Type B pancreatic cell (in vitro differentiated cells): ENCODE measurements at regions not wholly inside any gene's neighbourhood (a gene's known extent, or its start where the extent isn't known, plus 50 kb on each side); places are given as distances from the start of the nearest gene placed in this dataset.

ENCODE experiments used
- DNase-seq: peaks from one replicate; pipeline ENCODE4 v3.0.0; 2021; ENCODE audit warnings: mixed read lengths; ENCODE audit not compliant: unreplicated experiment; ENCODE audit errors: extremely low spot score
- H3K27ac Mint-ChIP-seq: 2 replicates; pipeline ENCODE4 v1.8.0; 2021; ENCODE audit warnings: mild to moderate bottlenecking, mixed read lengths
- H3K27me3 Mint-ChIP-seq: 2 replicates; pipeline ENCODE4 v1.8.0; 2021; ENCODE audit warnings: mixed read lengths
- H3K36me3 Mint-ChIP-seq: 2 replicates; pipeline ENCODE4 v1.8.0; 2021; ENCODE audit warnings: mixed read lengths
- H3K4me1 Mint-ChIP-seq: one replicate; pipeline ENCODE4 v1.8.0; 2021; ENCODE audit warnings: mixed read lengths; ENCODE audit not compliant: unreplicated experiment
- H3K4me3 Mint-ChIP-seq: 2 replicates; pipeline ENCODE4 v1.8.0; 2021; ENCODE audit warnings: mild to moderate bottlenecking, mixed read lengths
- H3K9me3 Mint-ChIP-seq: 2 replicates; pipeline ENCODE4 v1.8.0; 2021; ENCODE audit warnings: mixed read lengths
- CTCF ChIP-seq: fragments of 200-600 bp; sonication (generic); conservative IDR thresholded peaks from 2 replicates; pipeline ENCODE4 v1.5.0; 2021; ENCODE audit warnings: antibody characterized with exemption, mild to moderate bottlenecking

- no peak for DNase-seq
Measured at GRCh38 chr3:135862361-135862760, 103.2 kb upstream of the PPP2R3A start.

GRCh38 chr3:135864060-135864459 is 101.5 kb upstream of the PPP2R3A start:
- no peaks in the 10 kb centered on the region for H3K9me3 Mint-ChIP-seq
- no peak overlapping the region for H3K4me3 Mint-ChIP-seq
- no peaks in the 10 kb centered on the region for H3K4me1 Mint-ChIP-seq
- no peak for DNase-seq
- no peak overlapping the region for H3K27ac Mint-ChIP-seq
- H3K27me3 Mint-ChIP-seq = no peaks in the 10 kb centered on the region
- no peak for TF ChIP-seq CTCF
- H3K36me3 Mint-ChIP-seq = no peaks in the 10 kb centered on the region

More at GRCh38 chr3:135862361-135862760, 103.2 kb upstream of the PPP2R3A start:
- H3K27me3 Mint-ChIP-seq = no peaks in the 10 kb centered on the region
- H3K4me3 Mint-ChIP-seq = no peak overlapping the region
- H3K9me3 Mint-ChIP-seq = no peaks in the 10 kb centered on the region
- H3K27ac Mint-ChIP-seq = no peak overlapping the region
- no peaks in the 10 kb centered on the region for H3K4me1 Mint-ChIP-seq
- no peaks in the 10 kb centered on the region for H3K36me3 Mint-ChIP-seq
- no peak for TF ChIP-seq CTCF

- Mint-ChIP-seq H3K4me1 (no peaks in the 10 kb centered on the region), H3K9me3 (no peaks in the 10 kb centered on the region), H3K27ac (no peak overlapping the region), H3K36me3 (no peaks in the 10 kb centered on the region), H3K27me3 (no peaks in the 10 kb centered on the region), H3K4me3 (no peak overlapping the region)
- DNase-seq = no peak
- no peak for TF ChIP-seq CTCF
Measured at GRCh38 chr3:135865085-135865484, 100.4 kb upstream of the PPP2R3A start.

- Mint-ChIP-seq H3K36me3 (no peaks in the 10 kb centered on the region), H3K4me1 (no peaks in the 10 kb centered on the region), H3K27me3 (no peaks in the 10 kb centered on the region), H3K9me3 (no peaks in the 10 kb centered on the region), H3K27ac (no peak overlapping the region), H3K4me3 (no peak overlapping the region)
- no peak for TF ChIP-seq CTCF
- DNase-seq = no peak
Measured at GRCh38 chr3:135865553-135865952, 100.0 kb upstream of the PPP2R3A start.

GRCh38 chr3:135867911-135868310 is 97.6 kb upstream of the PPP2R3A start:
- no peaks in the 10 kb centered on the region for H3K4me1 Mint-ChIP-seq
- H3K27me3 Mint-ChIP-seq = no peaks in the 10 kb centered on the region
- no peaks in the 10 kb centered on the region for H3K9me3 Mint-ChIP-seq
- H3K27ac Mint-ChIP-seq = no peak overlapping the region
- TF ChIP-seq CTCF = no peak
- H3K36me3 Mint-ChIP-seq = no peaks in the 10 kb centered on the region
- DNase-seq = no peak
- no peak overlapping the region for H3K4me3 Mint-ChIP-seq

- H3K4me3 Mint-ChIP-seq = no peak overlapping the region
- TF ChIP-seq CTCF = no peak
- no peaks in the 10 kb centered on the region for H3K36me3 Mint-ChIP-seq
- H3K9me3 Mint-ChIP-seq = no peaks in the 10 kb centered on the region
- H3K4me1 Mint-ChIP-seq = no peaks in the 10 kb centered on the region
- no peak for DNase-seq
- H3K27ac Mint-ChIP-seq = no peak overlapping the region
- no peaks in the 10 kb centered on the region for H3K27me3 Mint-ChIP-seq
Measured at GRCh38 chr3:135868801-135869200, 96.7 kb upstream of the PPP2R3A start.
